Activated T-helper 2 cell treated with anti-CD3 and anti-CD28 coated beads, Interferon-gamma antibody, Interleukin-2, Interleukin-4, amounts not matched to agents 10 μg/mL and 5 μg/mL and 100 μg/mL, durations not matched to agents 14 hours and 24 hours and 36 hours (primary cell): ENCODE measurements at regions not wholly inside any gene's neighbourhood (a gene's known extent, or its start where the extent isn't known, plus 50 kb on each side); places are given as distances from the start of the nearest gene placed in this dataset.

ENCODE experiments used
- DNase-seq: peaks from one replicate; pipeline ENCODE4 v3.0.0; 2021; ENCODE audit warnings: low spot score
- H3K27ac Mint-ChIP-seq: one replicate; pipeline ENCODE4 v1.8.0; 2021; ENCODE audit warnings: mixed read lengths
- H3K27me3 Mint-ChIP-seq: one replicate; pipeline ENCODE4 v1.8.0; 2021; ENCODE audit warnings: low read depth, mixed read lengths
- H3K36me3 Mint-ChIP-seq: one replicate; pipeline ENCODE4 v1.8.0; 2021; ENCODE audit warnings: low read depth, mixed read lengths
- H3K4me1 Mint-ChIP-seq: one replicate; pipeline ENCODE4 v1.8.0; 2021; ENCODE audit warnings: low read depth, mixed read lengths
- H3K4me3 Mint-ChIP-seq: one replicate; pipeline ENCODE4 v1.8.0; 2021; ENCODE audit warnings: low read depth, mild to moderate bottlenecking, moderate library complexity, mixed read lengths
- H3K9me3 Mint-ChIP-seq: one replicate; pipeline ENCODE4 v1.8.0; 2021; ENCODE audit warnings: mixed read lengths
- intact Hi-C: fragments of 100-400 bp; cut with micrococcal nuclease; formaldehyde crosslinking; loops from one replicate; pipeline ENCODE4 v1.15.1; 2023

DNA sequence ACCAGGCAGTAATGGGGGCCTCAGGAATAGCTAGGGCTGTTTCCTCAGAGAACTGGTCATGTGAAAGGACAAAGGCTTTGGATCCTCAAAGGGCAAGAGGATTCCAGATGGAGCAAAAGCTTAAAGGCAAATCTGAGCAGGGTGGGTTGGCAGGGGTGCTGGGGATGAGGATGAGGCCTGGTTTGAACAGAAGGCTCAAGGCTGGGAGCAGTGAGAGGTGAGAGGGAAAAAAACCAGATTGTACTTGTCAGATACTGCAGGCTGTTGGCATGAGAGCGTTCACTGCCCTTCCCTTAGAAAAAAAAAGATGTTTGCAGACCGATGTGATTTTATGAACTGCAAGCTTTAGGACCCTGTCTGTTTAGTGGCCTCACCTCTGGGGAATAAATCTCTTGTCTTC lies 63.4 kb downstream of the PABIR2 start:
- H3K4me1 Mint-ChIP-seq, result no peaks in the 10 kb centered on the region
- intact Hi-C loops, result no loop called here
- H3K27ac Mint-ChIP-seq, result no peak overlapping the region
- no peak for DNase-seq
- H3K9me3 Mint-ChIP-seq, result no peaks in the 10 kb centered on the region
- no peaks in the 10 kb centered on the region for H3K36me3 Mint-ChIP-seq
- no peak overlapping the region for H3K4me3 Mint-ChIP-seq
- H3K27me3 Mint-ChIP-seq, result peaks cover 5% of the 10 kb centered on the region

GRCh38 chrX:134732676-134733075 lies 64.3 kb downstream of the PABIR2 start:
- intact Hi-C loops, result no loop called here
- Mint-ChIP-seq H3K27me3 (peaks cover 2% of the 10 kb centered on the region), H3K4me1 (no peaks in the 10 kb centered on the region), H3K27ac (no peak overlapping the region), H3K36me3 (no peaks in the 10 kb centered on the region), H3K4me3 (no peak overlapping the region), H3K9me3 (no peaks in the 10 kb centered on the region)
- no peak for DNase-seq

GRCh38 chrX:134732152-134732551 lies 64.9 kb downstream of the PABIR2 start:
- H3K27me3 Mint-ChIP-seq, result peaks cover 3% of the 10 kb centered on the region
- intact Hi-C loops, result no loop called here
- no peaks in the 10 kb centered on the region for H3K36me3 Mint-ChIP-seq
- no peak for DNase-seq
- no peaks in the 10 kb centered on the region for H3K9me3 Mint-ChIP-seq
- no peaks in the 10 kb centered on the region for H3K4me1 Mint-ChIP-seq
- H3K27ac Mint-ChIP-seq, result no peak overlapping the region
- no peak overlapping the region for H3K4me3 Mint-ChIP-seq

- Mint-ChIP-seq H3K4me1 (no peaks in the 10 kb centered on the region), H3K36me3 (no peaks in the 10 kb centered on the region)
- intact Hi-C loops, result no loop called here
Observed at GRCh38 chrX:134727363-134727762, 69.1 kb upstream of the PLAC1 start.

DNA sequence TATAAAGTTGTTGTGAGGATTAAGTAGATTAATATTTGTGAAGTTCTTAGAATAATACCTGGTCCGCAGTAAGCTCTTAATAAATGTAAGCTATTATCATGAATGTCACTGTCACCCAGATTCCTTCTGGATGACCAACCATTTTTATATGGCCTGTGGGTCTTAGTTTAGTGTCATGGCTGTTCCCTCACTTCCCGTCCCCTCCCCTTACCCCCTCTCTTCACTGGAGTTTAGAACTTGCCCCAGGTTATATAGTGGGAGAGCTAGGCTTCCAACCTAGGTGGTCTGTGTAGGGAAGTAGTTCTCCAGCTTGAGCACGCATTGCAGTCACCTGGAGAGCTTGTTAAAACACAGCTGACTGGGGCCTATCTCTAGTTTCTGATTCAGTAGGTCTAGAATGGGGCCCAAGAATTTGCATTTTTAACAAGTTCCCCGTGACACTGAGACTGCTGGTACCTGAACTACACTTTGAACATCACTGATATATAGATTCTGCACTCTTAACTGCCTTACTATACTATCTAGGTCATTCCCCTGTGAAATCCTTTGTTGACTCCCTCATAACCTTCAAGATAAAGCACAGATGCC lies 66.9 kb upstream of the PLAC1 start:
- no peak overlapping the region for H3K4me3 Mint-ChIP-seq
- DNase-seq, result no peak
- no peaks in the 10 kb centered on the region for H3K9me3 Mint-ChIP-seq
- no peaks in the 10 kb centered on the region for H3K36me3 Mint-ChIP-seq
- no peaks in the 10 kb centered on the region for H3K4me1 Mint-ChIP-seq
- peaks cover 6% of the 10 kb centered on the region for H3K27me3 Mint-ChIP-seq
- no peak overlapping the region for H3K27ac Mint-ChIP-seq
- intact Hi-C loops, result no loop called here

More at GRCh38 chrX:134727363-134727762, 69.1 kb upstream of the PLAC1 start:
- Mint-ChIP-seq H3K27ac (no peak overlapping the region), H3K27me3 (peaks cover 6% of the 10 kb centered on the region), H3K9me3 (no peaks in the 10 kb centered on the region), H3K4me3 (no peak overlapping the region)
- no peak for DNase-seq

- no peaks in the 10 kb centered on the region for H3K36me3 Mint-ChIP-seq
- no peak overlapping the region for H3K27ac Mint-ChIP-seq
- no peak overlapping the region for H3K4me3 Mint-ChIP-seq
- peaks cover 14% of the 10 kb centered on the region for H3K4me1 Mint-ChIP-seq
- no peak for DNase-seq
- intact Hi-C loops, result no loop called here
- peaks cover 3% of the 10 kb centered on the region for H3K27me3 Mint-ChIP-seq
- no peaks in the 10 kb centered on the region for H3K9me3 Mint-ChIP-seq
Observed at GRCh38 chrX:134721766-134722532, 63.7 kb upstream of the PLAC1 start.

GRCh38 chrX:134718966-134719317 lies 60.7 kb upstream of the PLAC1 start:
- H3K27me3 Mint-ChIP-seq, result peaks cover 2% of the 10 kb centered on the region
- no peaks in the 10 kb centered on the region for H3K36me3 Mint-ChIP-seq
- H3K9me3 Mint-ChIP-seq, result no peaks in the 10 kb centered on the region
- peak overlapping the region; percentile 47 for H3K27ac Mint-ChIP-seq
- peak; percentile 23 for DNase-seq
- peaks cover 14% of the 10 kb centered on the region for H3K4me1 Mint-ChIP-seq
- intact Hi-C loops, result loop anchor here (5.0 kb wide), 1 partner anchor 97 kb away; no protein-coding TSS in a partner anchor
- H3K4me3 Mint-ChIP-seq, result no peak overlapping the region

DNA sequence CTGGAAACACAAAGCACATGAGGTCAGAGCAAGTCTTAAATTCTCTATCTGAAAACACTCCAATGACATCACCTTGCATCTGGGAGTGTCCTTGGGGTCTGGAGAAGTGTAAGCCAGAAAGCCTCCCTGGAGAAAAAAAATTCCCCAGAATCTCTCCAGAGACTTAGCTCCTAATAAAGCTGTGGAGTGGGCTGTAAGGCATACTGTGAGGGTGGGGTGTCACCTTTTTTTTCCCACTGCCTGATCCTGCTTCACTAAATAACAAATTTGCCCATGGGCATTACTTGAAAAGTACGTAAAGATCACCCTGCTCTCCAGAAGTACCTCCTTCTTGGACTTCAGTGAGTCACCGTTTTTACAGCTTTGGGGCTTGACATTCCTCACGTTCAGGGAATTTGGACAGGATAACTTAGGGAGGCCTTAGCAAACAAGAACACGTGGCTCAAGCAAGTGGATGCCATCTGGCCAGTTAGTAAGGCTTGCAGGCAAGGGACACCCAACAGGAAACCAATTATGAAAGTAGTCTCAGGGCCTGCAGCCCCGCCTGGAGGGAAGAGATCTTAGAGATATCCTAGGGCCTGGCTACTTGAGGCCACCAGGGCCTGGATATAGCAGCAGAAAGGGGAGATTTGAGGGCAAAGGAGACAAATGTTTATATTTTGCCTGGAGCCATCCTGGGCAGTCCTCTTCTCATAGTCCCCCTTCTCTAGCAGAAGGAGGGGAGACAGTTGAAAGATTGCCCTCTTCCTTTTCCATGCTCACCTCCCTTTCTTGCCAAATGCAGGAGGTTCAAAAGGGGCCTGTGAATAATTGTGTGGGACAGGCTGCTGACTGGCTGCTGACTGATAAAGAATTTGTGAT lies 60.1 kb upstream of the PLAC1 start:
- intact Hi-C loops, result loop anchor here (5.0 kb wide), 1 partner anchor 96 kb away; no protein-coding TSS in a partner anchor
- Mint-ChIP-seq H3K4me3 (no peak overlapping the region), H3K27ac (peak overlapping the region; percentile 47), H3K9me3 (no peaks in the 10 kb centered on the region), H3K4me1 (peaks cover 14% of the 10 kb centered on the region), H3K27me3 (no peaks in the 10 kb centered on the region), H3K36me3 (no peaks in the 10 kb centered on the region)
- DNase-seq, result no peak

DNA sequence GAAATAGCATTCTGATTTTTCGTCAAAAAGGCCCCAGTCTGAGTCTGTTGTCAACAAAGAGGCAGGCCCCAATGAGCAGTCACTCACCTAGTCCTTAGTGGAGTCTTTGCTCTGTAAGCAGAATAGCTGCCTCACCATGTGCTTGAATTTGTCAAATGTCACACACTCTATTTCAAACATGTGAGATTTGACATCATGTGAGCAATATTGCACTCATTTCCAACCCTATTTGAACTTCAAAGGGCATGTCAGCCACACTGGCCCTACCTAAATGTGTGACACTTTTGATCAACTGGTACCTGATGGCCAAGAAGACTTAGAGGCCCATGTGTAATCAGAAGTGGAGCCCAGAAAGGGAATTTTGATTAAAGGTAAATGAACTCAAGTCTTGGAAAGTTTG lies 59.4 kb upstream of the PLAC1 start:
- no peak overlapping the region for H3K27ac Mint-ChIP-seq

GRCh38 chrX:134716620-134717012 lies 58.3 kb upstream of the PLAC1 start:
- intact Hi-C loops, result loop anchor here (5.0 kb wide), 1 partner anchor 94 kb away; no protein-coding TSS in a partner anchor
- no peak overlapping the region for H3K27ac Mint-ChIP-seq
- no peaks in the 10 kb centered on the region for H3K36me3 Mint-ChIP-seq
- DNase-seq, result no peak
- H3K9me3 Mint-ChIP-seq, result no peaks in the 10 kb centered on the region
- H3K4me1 Mint-ChIP-seq, result peaks cover 20% of the 10 kb centered on the region
- H3K4me3 Mint-ChIP-seq, result no peak overlapping the region
- H3K27me3 Mint-ChIP-seq, result no peaks in the 10 kb centered on the region

More for the DNA sequence above, 59.4 kb upstream of the PLAC1 start:
- Mint-ChIP-seq H3K4me3 (no peak overlapping the region), H3K36me3 (no peaks in the 10 kb centered on the region), H3K27me3 (no peaks in the 10 kb centered on the region), H3K9me3 (no peaks in the 10 kb centered on the region), H3K4me1 (peaks cover 14% of the 10 kb centered on the region)
- intact Hi-C loops, result loop anchor here (5.0 kb wide), 1 partner anchor 95 kb away; no protein-coding TSS in a partner anchor
- DNase-seq, result no peak

- intact Hi-C loops, result loop anchor here (5.0 kb wide), 1 partner anchor 94 kb away; no protein-coding TSS in a partner anchor
- Mint-ChIP-seq H3K4me3 (no peak overlapping the region), H3K4me1 (peaks cover 20% of the 10 kb centered on the region), H3K36me3 (no peaks in the 10 kb centered on the region), H3K27ac (no peak overlapping the region), H3K9me3 (no peaks in the 10 kb centered on the region), H3K27me3 (no peaks in the 10 kb centered on the region)
- no peak for DNase-seq
Observed at GRCh38 chrX:134715930-134716619, 57.8 kb upstream of the PLAC1 start.

DNA sequence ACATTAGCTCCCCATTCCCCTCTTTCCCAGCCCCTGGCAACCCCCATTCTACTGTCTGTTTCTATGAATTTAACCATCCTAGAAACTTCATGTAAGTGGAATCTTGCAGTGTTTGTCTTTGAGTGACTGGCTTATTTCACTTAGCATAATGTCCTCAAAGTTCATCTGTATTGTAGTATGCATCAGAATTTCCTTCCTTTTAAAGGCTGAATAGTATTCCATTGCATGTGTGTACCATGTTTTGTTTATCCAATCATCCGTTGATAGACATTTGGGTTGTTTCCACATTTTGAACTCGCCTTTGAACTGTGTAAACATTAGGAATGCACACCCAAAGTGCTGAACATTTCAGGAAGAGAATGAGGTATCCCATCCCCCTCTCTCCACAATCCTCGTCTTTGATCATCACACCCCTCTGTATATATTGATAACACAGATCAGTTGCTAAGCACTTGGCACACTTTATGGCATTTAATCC lies 56.4 kb upstream of the PLAC1 start:
- no peak overlapping the region for H3K27ac Mint-ChIP-seq
- no peak for DNase-seq
- H3K4me3 Mint-ChIP-seq, result no peak overlapping the region
- no peaks in the 10 kb centered on the region for H3K9me3 Mint-ChIP-seq
- peaks cover 18% of the 10 kb centered on the region for H3K4me1 Mint-ChIP-seq
- H3K27me3 Mint-ChIP-seq, result peaks cover 3% of the 10 kb centered on the region
- intact Hi-C loops, result loop anchor here (5.0 kb wide), 1 partner anchor 92 kb away; no protein-coding TSS in a partner anchor
- no peaks in the 10 kb centered on the region for H3K36me3 Mint-ChIP-seq
